HK-2 (cell line): ENCODE measurements at regions not wholly inside any gene's neighbourhood (a gene's known extent, or its start where the extent isn't known, plus 50 kb on each side); places are given as distances from the start of the nearest gene placed in this dataset.
A peak's percentile ranks its signal among the peaks of the same experiment; 100 is the strongest.

Source experiments
- DNase-seq: peaks from one replicate; pipeline ENCODE4 v3.0.0-alpha.2; 2018; ENCODE audit not compliant: unreplicated experiment

DNA sequence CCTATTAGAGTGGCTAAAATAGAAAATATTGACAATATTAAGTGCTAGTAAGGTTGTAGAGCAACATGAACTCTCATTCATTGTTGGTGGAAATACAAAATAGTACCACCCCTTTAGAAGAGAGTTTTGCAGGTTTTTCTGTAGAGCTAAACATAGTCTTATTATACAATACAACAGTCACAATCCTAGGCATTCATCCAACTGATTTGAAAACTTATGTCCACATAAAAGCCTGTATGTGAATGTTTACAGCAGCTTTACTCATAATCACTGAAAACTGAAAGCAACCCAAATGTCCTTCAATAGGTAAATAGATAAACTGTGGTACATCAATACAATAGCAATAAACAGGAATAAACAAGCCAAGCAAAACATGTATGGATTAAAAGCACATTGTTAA is 127.2 kb upstream of the PRNP start:
- no peak for DNase-seq

DNA sequence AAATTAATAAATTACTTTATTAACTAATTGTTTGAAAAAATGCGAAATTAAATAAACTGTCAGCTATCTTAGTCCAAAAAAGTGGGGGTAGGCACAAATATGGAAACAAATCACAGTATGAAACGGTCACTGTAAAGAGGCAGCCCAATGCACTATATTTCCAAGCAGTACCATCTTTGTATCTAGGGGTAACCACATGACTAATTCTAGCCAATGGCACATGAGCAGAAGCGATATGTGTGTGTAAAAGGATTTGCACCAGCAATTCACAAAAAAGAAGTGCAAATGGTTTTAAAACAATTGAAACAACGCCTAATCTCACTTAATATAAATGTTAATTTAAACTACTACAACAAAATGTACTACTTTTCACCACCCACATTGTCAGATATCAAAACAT is 129.5 kb upstream of the PRNP start:
- DNase-seq, result no peak

DNA sequence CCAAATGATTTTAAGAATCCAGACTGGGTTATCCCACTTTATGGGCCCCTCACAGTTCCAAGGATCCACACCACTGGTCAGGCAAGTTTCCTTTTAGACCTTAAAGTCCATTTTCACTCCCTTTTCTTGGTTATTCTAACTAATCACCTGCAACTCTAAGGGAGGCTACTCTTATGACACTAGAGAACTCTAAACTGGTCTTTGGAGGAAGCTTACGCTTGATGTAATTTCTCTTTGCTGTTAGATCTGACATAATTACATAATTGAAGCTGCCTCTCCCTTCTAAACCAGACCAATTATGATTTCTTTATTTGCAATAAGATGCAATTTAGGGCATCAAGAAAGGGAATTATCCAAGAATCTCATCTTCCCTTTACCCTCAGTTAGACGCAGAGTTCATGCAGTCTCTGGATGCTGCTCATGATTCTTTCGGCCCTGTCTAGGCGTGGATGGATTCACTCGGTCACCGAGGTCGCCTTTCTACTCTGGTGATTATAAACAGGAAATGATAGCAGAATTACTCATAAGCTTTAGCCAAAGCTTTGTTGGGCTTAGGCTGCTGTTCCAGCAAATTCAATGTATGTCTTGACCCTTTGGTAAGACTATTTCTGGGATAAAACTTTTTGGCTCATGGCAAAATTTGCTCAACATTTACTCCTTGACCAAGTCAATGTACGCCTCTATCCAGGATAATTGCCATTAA is 130.9 kb upstream of the PRNP start:
- peak; percentile 11 for DNase-seq

DNA sequence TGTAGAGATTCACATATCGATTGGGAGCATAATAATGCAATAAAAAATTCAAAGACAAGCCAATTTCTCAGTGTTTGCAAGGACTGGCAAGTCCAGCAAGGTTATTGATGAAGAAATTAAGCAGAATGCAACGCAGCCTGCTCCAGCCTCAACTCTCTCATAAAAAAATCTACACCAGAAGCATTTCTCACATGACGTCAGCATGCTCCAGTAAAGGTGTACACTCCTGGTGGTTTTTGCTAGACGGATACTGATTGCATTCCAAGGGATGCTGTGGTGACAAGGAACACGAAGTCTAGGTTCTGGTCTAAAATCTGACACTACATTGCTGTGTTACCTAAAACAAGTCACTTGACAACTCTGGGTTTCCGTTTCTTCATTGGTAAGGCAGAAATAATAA is 131.9 kb upstream of the PRNP start:
- DNase-seq, result no peak

DNA sequence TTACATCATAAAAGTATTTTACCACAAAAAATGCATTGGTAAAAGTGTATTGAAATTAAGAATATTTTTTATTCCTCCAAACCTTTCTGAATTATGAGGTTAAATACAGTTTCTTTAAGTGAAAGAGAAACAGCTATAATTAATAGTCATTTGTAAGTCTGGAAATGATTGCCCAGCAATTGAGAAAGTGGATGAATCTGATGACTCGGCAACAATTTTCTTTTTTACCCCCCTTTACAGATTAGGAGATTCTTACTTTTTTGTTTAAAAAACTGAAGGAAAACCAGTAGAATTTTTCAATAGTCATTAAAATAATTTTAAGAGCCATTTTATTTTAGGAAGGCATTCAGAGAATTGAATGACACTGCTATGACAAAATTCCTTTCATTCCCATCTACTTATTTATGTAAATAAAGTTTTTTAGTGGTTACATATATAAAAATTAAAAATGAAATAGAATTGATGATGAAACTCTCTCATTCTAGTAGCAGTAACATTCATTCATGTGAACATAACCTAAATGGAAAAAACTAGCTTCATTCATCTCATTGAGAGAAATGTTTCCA is 134.1 kb upstream of the PRNP start:
- DNase-seq, result no peak

DNA sequence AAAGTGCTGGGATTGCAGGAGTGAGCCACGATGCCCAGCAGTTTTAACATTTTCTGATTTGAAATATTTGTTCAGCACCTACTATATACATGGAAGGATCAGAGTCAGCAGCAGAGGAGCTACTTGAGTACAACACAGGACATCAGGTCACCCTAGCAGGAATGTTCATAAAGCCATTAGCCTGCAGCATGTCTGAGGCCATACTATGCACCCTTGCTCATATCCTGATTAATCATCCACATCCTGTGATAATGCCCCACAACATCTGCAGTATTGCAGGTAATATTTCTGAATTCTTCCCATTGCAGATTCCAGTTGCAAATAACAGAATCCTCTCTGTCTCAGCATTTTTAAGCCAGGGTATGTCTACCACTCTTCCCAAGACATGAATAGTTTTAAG is 135.5 kb upstream of the PRNP start:
- DNase-seq, result no peak

DNA sequence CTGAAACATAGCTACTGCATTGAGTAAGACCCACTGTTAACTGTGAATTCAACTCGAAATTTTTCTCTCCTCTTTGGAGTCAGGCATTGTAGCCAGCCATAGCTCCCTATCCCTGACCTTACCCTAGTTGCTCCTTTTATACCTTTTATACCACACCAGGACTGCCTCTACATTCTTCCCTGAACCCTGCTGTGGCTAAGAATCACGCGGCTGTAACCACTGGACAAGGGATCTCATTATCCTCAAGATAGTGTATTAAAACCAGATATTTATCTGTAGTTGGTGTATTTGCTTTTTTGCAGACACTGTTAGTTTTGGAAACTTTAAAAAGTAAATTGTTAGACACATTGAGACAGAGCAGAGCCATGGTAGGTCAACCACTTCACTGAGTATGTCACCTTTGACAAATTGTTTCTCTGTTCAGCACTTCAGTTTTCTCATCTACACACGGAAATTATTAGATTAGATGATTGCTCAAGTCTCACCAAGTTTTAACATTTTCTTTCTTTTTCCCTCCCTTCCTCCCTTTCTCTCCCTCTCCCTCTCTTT is 136.5 kb upstream of the PRNP start:
- DNase-seq, result no peak

DNA sequence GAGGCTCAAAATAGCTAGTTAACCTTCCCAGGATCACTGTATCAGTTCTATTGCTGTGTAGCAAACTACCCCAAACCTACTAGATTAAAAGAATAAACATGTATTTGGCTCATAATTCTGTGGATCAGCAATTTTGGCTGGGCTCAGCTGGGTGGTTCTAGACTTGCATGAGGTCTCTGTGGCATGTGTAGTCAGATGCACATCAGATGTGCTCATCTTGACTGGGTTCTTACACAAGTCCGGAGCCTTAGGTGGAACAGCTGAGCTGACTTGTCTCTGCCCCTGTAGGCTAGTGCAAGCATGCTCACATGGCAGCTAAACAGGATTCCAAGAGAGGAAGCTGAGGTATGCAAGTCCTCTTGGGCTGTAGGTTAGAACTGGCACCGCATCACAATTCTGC is 137.7 kb upstream of the PRNP start:
- no peak for DNase-seq

DNA sequence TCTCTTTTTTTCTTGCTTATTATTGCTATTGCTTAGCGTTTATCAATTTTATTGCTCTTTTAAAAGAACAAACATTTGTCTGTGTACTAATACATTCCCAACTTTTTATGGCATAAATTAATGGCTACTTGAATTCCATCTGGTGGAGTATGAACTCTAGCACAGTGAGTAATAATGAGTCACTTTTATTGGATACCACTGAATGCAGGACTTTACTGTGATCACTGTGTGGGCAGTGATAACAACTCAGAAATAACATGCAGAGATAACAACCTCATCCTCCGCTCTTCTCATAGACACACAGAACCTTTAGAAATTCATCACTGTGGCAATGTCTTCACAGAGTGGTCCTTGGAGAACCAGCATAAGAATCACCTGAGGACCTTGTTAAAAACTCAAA is 139.5 kb upstream of the PRNP start:
- no peak for DNase-seq

DNA sequence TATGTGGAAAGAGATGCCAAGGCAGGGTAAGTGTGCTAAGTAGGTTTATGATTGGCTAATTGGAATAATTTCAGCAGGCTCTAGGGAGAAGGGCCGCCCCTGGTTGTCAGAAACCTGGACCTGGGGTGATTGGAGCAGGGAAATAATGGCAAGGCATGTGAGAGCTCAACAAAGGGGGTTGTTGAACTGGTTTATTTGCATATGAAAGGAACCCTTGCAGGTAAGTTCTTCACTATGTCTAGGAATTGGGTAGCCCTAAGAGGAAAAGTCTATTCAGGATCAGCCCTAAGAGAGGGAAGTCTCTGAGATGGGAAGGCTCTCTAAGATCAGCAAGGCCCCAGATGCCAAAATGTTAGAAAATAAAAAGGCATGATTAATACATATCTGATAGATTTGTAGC is 139.9 kb upstream of the PRNP start:
- DNase-seq, result no peak

DNA sequence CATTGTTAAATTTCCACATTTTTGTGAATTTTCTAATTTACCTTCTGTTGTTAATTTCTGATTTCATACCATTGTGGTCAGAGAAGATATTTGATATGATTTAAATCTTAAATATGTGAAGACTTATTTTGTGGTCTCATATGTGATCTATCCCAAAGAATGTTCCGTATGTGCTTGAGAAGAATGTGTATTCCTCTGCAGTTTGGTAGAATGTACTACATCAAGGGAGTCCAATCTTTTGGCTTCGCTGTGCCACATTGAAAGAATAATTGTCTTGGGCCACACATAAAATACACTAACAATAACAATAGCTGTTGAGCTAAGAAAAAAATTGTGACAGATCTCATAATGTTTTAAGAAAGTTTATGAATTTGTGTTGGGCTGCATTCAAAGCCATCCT is 140.7 kb upstream of the PRNP start:
- DNase-seq, result no peak

DNA sequence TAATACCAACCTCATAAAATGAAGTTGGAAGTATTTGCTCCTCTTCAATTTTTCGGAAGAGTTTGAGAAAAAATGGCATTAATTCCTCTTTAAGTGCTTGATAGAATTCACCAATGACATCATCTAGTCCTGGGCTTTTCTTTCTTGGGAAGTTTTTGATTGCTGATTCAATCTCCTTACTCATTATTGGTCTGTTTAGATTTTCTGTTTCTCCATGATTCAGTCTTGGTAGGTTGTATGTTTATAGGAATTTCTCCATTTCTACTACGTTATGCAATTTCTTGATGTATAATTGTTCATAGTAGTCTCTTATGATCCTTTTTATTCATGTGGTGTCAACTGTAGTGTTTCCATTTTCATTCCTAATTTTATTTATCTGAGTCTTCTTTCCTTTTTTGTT is 141.5 kb upstream of the PRNP start:
- DNase-seq, result no peak

DNA sequence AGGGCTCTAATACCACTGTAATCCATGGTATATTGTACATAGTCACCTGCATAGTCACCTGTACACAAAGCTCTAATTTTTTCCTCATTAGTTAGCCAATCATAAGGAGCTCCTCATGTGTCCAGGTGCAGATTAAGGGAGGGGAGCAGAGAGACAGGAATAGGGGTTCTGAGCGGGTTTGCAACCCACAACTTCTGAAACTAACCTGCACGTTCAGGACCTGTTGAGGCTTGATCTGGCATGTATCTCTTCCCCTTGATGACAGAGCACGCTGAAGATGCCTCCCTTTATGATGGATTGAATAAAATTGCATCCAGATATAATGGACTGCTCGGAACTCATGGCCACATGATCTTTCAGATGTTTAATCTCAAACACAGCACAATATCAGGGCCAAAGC is 144.0 kb upstream of the PRNP start:
- DNase-seq, result no peak

DNA sequence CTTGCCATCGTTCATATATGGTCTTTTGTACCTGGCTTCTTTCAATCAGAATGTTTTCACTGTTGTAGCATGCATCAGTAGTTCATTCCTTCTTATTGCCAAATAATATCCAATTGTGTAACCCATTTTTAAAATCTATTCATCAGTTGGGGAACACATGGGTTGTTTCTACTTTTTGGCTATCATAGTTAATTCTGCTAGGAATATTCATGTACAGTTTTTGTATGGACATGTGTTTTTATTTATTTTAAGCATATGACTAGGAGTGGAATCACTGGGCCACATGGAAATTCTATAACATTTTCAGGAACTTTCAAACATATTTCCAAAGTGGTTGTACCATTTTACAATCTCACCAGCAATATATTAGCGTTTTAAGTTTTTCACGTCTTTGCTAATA is 151.9 kb upstream of the PRNP start:
- no peak for DNase-seq

DNA sequence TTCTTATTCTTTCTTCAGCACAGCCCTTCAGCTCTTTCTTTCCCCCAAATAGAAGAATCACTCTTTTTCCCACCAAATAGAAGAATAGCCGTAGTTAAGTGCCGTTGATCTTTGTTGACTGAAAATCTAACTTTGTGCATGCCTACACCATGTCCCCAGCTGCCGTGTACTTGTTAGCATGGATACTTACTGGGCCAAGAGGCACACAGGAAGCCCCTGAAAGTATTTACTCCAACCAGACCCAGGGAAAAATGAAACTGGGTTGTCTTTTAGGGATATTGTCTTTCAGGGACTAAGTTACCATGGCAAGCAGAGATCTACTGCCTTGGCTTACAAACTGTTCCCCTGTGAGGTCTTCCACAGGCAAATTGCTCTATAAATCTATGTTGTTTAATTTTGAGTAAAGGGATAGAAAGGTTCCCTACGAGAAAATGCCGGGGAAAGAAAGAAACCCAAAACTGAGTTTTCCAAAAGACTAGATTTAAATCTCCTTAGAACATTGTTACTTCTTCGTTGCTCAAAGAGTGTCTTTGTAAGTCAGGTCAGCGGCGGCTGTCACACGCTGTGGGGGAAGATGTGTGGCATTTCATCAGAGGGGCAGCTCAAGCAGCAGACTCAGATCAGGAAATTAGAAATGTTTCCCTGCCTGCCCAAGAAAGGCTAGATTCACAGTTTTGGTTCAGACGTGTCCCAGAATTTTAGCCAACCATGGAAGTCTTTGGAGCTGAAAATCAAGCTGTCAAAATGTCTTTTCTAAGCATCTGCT is 152.7 kb upstream of the PRNP start:
- no peak for DNase-seq

DNA sequence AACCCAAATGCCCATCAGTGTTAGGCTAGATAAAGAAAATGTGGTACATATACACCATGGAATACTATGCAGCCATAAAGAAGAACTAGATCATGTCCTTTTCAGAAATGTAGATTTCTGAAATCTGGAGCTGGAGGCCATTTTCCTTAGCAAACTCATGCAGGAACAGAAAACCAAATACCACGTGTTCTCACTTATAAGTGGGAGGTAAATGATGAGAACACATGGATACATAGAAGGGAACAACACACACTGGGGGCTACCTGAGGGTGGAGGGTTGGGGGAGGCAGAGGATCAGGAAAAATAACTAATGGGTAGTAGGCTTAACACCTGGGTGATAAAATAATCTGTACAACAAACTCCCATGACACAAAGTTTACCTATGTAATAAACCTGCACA is 153.5 kb upstream of the PRNP start:
- no peak for DNase-seq

DNA sequence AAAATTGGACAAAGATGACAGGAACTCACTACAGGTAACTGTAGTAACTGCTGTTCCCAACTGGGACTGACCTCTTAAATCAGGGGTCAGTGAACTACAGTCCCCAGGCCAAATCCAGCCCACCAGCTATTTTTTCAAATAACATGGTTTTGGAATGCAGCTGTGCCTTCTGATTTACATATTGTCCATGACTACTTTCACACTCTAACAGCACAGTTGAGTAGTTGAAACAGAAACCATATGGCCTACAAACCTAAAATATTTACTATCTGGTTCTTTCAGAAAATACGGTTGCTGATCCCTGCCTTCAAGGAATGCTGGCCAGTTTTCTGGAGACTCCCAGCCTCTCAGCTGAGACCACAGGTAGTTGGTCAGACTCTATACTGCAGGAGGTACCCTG is 161.5 kb upstream of the PRNP start:
- no peak for DNase-seq

DNA sequence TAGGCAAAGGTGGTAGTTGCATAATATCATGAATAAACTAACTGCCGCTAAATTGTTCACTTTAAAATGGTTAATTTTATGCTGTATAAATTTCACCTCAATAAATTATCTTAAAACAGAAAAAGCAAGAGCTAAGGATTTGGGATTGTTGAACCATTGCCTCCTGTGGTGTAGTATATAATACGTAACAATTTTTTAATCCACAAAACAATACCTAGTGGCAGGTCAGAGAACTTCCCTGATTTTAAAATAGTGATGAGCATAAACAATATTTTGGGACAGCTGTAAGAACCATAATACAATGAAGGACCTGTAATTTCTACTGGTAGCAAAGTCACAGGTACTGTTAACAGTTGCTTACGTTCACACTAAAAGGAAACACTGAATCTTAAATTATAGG is 161.9 kb upstream of the PRNP start:
- no peak for DNase-seq

DNA sequence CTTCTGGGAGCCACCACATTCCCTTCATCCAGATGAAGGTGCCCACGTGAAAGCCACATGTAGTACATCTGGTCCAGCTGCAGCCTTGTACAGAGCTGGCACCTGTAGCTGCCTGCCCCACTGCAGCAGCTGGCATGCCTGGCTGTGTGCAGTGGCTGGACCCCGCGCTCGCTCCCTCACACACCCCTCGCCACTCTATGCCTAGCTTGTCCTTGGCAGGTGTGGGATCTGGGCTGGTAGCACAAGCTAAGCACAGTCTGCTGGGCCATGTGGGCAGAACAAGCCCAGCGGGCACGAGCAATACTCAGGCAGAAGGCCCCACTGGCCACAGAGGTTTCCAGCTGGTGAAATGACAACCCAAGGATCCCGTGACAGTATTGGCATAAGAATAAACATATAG is 163.9 kb upstream of the PRNP start:
- DNase-seq, result no peak

DNA sequence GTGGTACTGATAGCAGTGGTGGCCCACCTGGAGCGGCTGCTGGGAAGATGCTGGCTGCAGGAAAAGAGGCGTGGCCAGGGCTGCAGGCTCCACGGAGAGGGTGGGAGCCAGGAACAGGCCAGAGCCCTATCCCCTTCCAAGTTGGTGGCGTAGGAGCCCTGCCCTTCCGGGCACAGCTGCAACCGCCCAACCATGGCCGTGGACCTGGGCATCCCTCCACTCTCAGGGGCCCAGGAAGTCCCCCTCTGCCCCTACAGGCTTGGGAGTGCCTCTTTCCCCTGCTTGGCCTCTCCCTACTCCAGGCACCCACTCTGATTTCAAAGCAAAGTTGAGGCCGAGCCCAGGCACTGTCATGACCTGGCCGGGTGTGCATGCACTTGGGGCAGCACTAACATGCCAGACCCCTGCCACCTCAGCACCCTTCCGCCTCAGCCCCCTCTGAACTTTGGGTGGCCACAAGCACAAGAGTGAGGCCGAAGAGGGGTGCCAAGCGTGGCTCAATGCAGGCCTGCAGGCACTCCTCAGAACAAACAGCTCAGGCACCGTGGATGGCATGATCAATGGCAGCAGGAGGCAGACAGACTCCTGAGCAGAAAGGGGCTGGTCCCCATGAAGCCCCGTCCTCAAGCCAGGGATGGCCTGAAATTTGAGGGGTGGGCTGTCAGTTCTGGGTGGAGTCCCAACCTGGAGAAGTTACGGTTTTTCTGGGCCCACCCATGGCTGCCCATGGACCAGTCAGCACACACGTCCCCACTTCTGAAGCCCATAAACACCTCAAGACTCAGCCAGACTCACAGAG is 164.9 kb upstream of the PRNP start:
- DNase-seq, result no peak

DNA sequence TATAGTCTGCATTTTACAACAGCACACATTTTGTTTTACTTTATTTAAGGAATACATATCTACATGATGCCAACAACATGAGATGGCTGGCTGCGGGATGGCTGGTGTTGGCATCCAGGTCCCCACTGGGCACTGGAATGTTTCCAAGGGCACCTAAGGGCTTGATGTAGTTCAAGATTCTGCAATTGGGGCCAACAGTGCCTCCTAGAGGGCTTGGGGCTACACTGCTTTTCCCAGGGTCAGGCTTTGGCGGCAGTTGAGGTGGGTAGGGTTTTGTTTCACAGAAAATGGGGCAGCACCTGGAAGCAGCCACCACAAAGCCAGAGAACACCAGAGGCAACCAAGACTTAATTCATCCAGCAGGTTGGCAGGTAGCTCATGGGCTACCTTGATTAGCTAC is 166.7 kb upstream of the PRNP start:
- DNase-seq, result no peak

DNA sequence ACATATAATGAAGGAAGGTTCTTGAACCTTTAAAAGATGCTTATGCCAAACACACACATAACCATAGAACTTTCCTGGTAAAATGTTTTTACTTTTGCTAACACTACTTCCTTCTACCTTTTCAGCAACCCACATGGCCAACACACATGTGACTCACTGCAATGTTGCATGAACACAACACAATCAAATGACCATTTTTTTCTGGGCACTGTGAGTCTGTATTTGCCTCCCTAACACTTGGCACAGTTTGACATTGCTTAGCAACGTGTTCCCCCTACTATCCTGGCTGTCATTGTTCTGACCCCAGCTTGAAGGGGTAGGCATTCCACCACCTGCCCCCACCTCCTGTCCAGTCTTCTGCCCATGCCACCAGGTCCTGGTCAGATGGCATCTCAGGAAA is 169.4 kb upstream of the PRNP start:
- no peak for DNase-seq
